GM12801 (cell line): ENCODE measurements at regions not wholly inside any gene's neighbourhood (a gene's known extent, or its start where the extent isn't known, plus 50 kb on each side); places are given as distances from the start of the nearest gene placed in this dataset.

ENCODE experiments used
- CTCF ChIP-seq: IDR thresholded peaks from one replicate; pipeline ENCODE4 v1.5.1; 2011; ENCODE audit warnings: control low read depth; ENCODE audit not compliant: insufficient read length; ENCODE audit errors: extremely low read depth

GRCh38 chr5:71976449-71976848 lies 130.8 kb upstream of the MAP1B start:
- TF ChIP-seq CTCF: no peak

- no peak for TF ChIP-seq CTCF
Measured at GRCh38 chr5:71977311-71977710, 130.0 kb upstream of the MAP1B start.

GRCh38 chr5:71978216-71978615 lies 129.1 kb upstream of the MAP1B start:
- TF ChIP-seq CTCF: no peak

GRCh38 chr5:71982717-71983395 lies 124.4 kb upstream of the MAP1B start:
- no peak for TF ChIP-seq CTCF

- no peak for TF ChIP-seq CTCF
Measured at GRCh38 chr5:71986101-71986500, 121.2 kb upstream of the MAP1B start.

- TF ChIP-seq CTCF: no peak
Measured at GRCh38 chr5:71988808-71989207, 118.5 kb upstream of the MAP1B start.

GRCh38 chr5:71993600-71993999 lies 113.7 kb upstream of the MAP1B start:
- no peak for TF ChIP-seq CTCF
